Activated CD4-positive, alpha-beta T cell treated with anti-CD3 and anti-CD28 coated beads, Interleukin-2, amount 10 ng/mL, durations not matched to agents 7 days and 5 days (primary cell): ENCODE measurements at regions not wholly inside any gene's neighbourhood (a gene's known extent, or its start where the extent isn't known, plus 50 kb on each side); places are given as distances from the start of the nearest gene placed in this dataset.
"Not testable (repeated sequence)": the region's sequence is repeated elsewhere in the genome, so short reads cannot be mapped to it uniquely, and the experiment has no call there.

Source experiments
- CTCF ChIA-PET: fragments of 350-600 bp; sonication (Branson Sonifier 250); formaldehyde crosslinking; loops from one replicate; lab custom pipeline; 2021; ENCODE audit warnings: antibody characterized with exemption; lab: Charles Lee
- POLR2A ChIA-PET: fragments of 350-600 bp; sonication (Branson Sonifier 250); formaldehyde crosslinking; loops from one replicate; lab custom pipeline; 2021; ENCODE audit warnings: antibody characterized with exemption; lab: Charles Lee
- DNase-seq: peaks from one replicate; pipeline ENCODE4 v3.0.0-alpha.2; 2020
- H3K27ac Mint-ChIP-seq: one replicate; pipeline ENCODE4 v1.8.0; 2021; ENCODE audit warnings: mild to moderate bottlenecking, moderate library complexity, mixed read lengths
- H3K27me3 Mint-ChIP-seq: one replicate; pipeline ENCODE4 v1.8.0; 2021; ENCODE audit warnings: mixed read lengths
- H3K36me3 Mint-ChIP-seq: one replicate; pipeline ENCODE4 v1.8.0; 2021; ENCODE audit warnings: low read depth, mixed read lengths
- H3K4me1 Mint-ChIP-seq: one replicate; pipeline ENCODE4 v1.8.0; 2021; ENCODE audit warnings: mixed read lengths
- H3K4me3 Mint-ChIP-seq: one replicate; pipeline ENCODE4 v1.8.0; 2021; ENCODE audit warnings: mild to moderate bottlenecking, moderate library complexity, mixed read lengths
- H3K9me3 Mint-ChIP-seq: one replicate; pipeline ENCODE4 v1.8.0; 2021; ENCODE audit warnings: mixed read lengths

DNA sequence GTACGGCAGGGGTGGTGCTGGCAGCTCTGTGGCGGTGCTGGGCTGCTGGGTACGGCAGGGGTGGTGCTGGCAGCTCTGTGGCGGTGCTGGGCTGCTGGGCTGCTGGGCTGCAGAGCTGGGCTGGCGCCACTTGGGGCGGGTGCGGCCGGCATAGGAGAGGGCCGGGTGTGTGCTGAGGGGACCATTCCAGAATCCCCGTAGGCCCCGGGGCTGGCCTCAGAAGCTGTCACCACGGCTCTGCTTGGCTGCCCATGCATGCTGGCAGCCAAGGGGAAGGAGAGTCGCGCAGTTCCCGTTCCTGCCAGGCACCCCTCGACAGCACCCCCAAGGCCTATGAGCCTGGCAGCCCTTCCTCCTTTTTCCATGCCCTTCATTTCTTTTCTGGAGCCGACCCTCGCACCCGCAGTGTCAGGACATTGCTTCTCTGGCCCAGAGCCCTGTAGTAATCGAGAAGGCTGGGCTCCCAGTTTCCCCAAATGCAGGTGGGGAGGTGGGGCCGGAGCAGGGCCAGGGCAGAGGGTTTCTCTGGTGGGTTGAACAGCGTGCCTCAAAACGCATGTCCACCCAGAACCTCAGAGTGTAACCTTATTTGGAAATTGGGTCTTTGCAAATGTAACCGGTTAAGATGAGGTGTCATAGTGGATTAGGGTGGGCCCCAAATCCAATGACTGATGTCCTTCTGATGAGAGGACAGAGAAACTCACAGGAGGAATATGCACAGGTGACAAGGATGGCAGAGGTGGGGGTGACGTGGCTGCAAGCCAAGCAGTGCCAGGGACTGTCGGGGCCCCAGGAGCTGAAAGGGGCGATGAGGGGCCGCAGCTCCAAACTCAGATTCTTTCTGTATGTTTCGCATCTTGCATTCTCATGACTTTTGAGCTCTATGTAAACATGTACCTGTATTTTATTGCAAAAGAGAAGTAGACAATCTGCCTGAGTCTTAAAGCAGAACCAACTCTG lies 71.0 kb upstream of the ACTRT2 start:
- Mint-ChIP-seq H3K36me3 (no peaks in the 10 kb centered on the region), H3K27ac (no peak overlapping the region), H3K4me3 (no peak overlapping the region), H3K4me1 (no peaks in the 10 kb centered on the region), H3K27me3 (peaks cover 3% of the 10 kb centered on the region), H3K9me3 (peaks cover 15% of the 10 kb centered on the region)
- ChIA-PET POLR2A (no interaction called here), CTCF (no interaction called here)
- DNase-seq: no peak

GRCh38 chr1:2950926-2951305 lies 70.4 kb upstream of the ACTRT2 start:
- DNase-seq: no peak
- Mint-ChIP-seq H3K4me3 (no peak overlapping the region), H3K27me3 (peaks cover 3% of the 10 kb centered on the region), H3K36me3 (no peaks in the 10 kb centered on the region), H3K27ac (no peak overlapping the region), H3K9me3 (peaks cover 16% of the 10 kb centered on the region), H3K4me1 (no peaks in the 10 kb centered on the region)
- CTCF ChIA-PET: no interaction called here
- POLR2A ChIA-PET: no interaction called here

DNA sequence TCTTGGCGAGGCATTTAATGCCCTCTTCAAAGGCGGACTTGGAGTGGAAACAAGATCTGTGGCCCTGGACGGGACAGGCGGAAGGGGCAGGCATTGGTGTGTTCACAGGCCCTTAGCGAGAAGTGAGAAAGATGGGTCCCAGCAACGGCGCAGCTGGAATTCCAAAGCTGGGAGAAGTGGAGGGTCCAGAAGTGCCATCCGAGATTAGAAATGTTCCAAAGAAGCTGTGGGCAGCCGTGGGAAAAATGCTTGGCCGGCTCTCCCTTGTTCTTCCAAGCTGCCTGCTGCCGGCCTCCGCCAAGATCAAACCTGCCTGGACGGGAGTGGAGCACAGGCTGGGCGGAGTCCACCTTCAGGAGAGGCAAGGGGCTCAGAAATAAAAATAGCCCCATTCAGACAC lies 69.4 kb upstream of the ACTRT2 start:
- Mint-ChIP-seq H3K4me1 (no peaks in the 10 kb centered on the region), H3K4me3 (no peak overlapping the region), H3K27me3 (peaks cover 3% of the 10 kb centered on the region), H3K36me3 (no peaks in the 10 kb centered on the region), H3K9me3 (peaks cover 18% of the 10 kb centered on the region), H3K27ac (no peak overlapping the region)
- POLR2A ChIA-PET: no interaction called here
- DNase-seq: no peak
- CTCF ChIA-PET: no interaction called here

DNA sequence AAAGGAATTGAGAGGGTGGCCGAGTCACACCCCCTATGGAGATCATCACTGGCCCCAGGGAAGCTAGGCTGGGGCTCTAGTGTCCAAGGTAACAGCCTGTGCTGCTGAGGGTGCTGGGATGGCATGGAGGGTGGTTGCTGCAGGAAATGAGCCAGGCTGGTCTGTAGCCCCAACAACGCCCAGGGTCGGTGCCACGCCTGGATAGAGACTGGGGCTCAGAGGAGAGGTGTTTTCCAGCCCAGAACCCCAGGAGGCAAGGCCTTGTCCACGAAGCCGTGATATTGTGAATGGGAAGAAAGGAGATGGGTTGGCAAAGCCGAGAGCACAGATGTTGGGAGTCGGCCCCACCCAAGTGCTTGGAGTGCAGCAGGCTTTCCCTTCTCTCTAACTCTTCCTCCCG lies 68.9 kb upstream of the ACTRT2 start:
- no peak overlapping the region for H3K27ac Mint-ChIP-seq
- DNase-seq: no peak
- H3K9me3 Mint-ChIP-seq: peaks cover 18% of the 10 kb centered on the region
- no peak overlapping the region for H3K4me3 Mint-ChIP-seq
- no peaks in the 10 kb centered on the region for H3K4me1 Mint-ChIP-seq
- ChIA-PET CTCF (no interaction called here), POLR2A (no interaction called here)
- H3K27me3 Mint-ChIP-seq: no peaks in the 10 kb centered on the region
- H3K36me3 Mint-ChIP-seq: no peaks in the 10 kb centered on the region

- Mint-ChIP-seq H3K4me1 (no peaks in the 10 kb centered on the region), H3K27me3 (no peaks in the 10 kb centered on the region), H3K9me3 (peaks cover 21% of the 10 kb centered on the region), H3K4me3 (no peak overlapping the region), H3K36me3 (no peaks in the 10 kb centered on the region), H3K27ac (no peak overlapping the region)
- DNase-seq: no peak
- ChIA-PET POLR2A (no interaction called here), CTCF (no interaction called here)
These were observed 68.3 kb upstream of the ACTRT2 start for GRCh38 chr1:2952992-2953391.

- Mint-ChIP-seq H3K4me1 (no peaks in the 10 kb centered on the region), H3K27ac (no peak overlapping the region), H3K4me3 (no peak overlapping the region), H3K27me3 (no peaks in the 10 kb centered on the region), H3K9me3 (peaks cover 21% of the 10 kb centered on the region), H3K36me3 (no peaks in the 10 kb centered on the region)
- no peak for DNase-seq
- POLR2A ChIA-PET: no interaction called here
- CTCF ChIA-PET: no interaction called here
These were observed 67.5 kb upstream of the ACTRT2 start for GRCh38 chr1:2953688-2954285.

GRCh38 chr1:2955652-2956051 lies 65.6 kb upstream of the ACTRT2 start:
- H3K27me3 Mint-ChIP-seq: no peaks in the 10 kb centered on the region
- DNase-seq: no peak
- ChIA-PET CTCF (no interaction called here), POLR2A (no interaction called here)
- no peak overlapping the region for H3K27ac Mint-ChIP-seq
- H3K9me3 Mint-ChIP-seq: peaks cover 21% of the 10 kb centered on the region
- no peaks in the 10 kb centered on the region for H3K4me1 Mint-ChIP-seq
- H3K36me3 Mint-ChIP-seq: no peaks in the 10 kb centered on the region
- H3K4me3 Mint-ChIP-seq: no peak overlapping the region

DNA sequence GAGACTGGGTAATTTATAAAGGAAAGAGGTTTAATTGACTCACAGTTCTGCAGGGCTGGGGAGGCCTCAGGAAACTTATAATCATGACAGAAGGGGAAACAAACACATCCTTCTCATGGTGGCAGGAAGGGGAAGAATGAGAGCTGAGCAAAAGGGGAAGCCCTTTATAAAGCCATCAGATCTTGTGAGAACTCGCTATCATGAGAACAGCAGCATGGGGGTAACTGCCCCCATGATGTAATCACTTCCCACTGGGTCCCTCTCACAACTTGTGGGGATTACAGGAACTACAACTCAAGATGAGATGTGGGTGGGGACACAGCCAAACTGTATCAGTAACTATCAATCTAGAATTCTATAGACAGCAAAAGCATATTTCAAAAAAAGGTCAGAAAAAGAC lies 64.7 kb upstream of the ACTRT2 start:
- ChIA-PET POLR2A (no interaction called here), CTCF (no interaction called here)
- Mint-ChIP-seq H3K4me1 (no peaks in the 10 kb centered on the region), H3K4me3 (no peak overlapping the region), H3K27ac (no peak overlapping the region), H3K36me3 (no peaks in the 10 kb centered on the region), H3K27me3 (no peaks in the 10 kb centered on the region), H3K9me3 (peaks cover 21% of the 10 kb centered on the region)
- no peak for DNase-seq

DNA sequence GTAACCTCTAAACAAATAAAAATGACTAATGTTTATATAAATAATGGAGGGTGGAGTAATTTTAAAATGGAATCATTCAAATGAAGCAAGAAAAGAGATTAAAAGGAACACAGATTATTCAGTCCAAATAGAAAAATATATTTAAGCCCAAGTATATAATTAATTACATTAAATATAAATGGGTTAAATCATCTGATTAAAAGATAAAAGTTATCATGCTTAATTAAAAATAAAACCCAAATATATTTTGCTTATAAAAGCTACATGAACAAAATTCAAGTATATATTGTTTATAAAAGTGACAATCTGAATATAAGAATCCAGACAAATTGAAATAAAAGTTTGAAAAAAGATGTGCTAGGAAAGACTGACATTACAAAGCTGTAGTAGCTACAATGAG lies 63.9 kb upstream of the ACTRT2 start:
- H3K36me3 Mint-ChIP-seq: no peaks in the 10 kb centered on the region
- no peak overlapping the region for H3K27ac Mint-ChIP-seq
- H3K4me1 Mint-ChIP-seq: no peaks in the 10 kb centered on the region
- H3K9me3 Mint-ChIP-seq: peaks cover 21% of the 10 kb centered on the region
- CTCF ChIA-PET: no interaction called here
- H3K4me3 Mint-ChIP-seq: no peak overlapping the region
- DNase-seq: no peak
- H3K27me3 Mint-ChIP-seq: no peaks in the 10 kb centered on the region
- POLR2A ChIA-PET: no interaction called here

GRCh38 chr1:2959881-2960280 lies 61.4 kb upstream of the ACTRT2 start:
- H3K4me3 Mint-ChIP-seq, H3K4me1 Mint-ChIP-seq, DNase-seq, H3K27ac Mint-ChIP-seq, H3K9me3 Mint-ChIP-seq, POLR2A ChIA-PET, H3K36me3 Mint-ChIP-seq, CTCF ChIA-PET, H3K27me3 Mint-ChIP-seq: not testable (repeated sequence)

DNA sequence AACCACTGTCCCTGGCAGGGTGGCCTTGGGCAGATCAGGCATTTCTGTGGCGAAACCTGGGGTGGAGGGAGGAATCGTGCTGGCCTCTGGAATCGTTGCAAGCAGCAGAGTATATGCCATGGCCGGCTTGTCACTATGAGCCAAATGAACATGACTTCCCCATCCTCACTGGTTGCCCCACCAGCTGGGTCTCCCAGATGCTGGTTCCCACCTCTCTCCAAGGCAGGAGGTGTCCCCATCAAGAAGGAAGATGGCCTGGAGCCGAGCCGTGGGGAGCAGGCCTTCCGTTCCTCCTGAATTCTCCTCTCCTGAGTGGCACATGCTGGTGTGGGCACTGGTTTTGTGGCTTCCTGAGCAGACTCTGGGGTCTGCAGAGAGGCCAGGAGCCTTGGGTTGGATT lies 60.2 kb upstream of the ACTRT2 start:
- H3K27me3 Mint-ChIP-seq: no peaks in the 10 kb centered on the region
- CTCF ChIA-PET: no interaction called here
- POLR2A ChIA-PET: no interaction called here
- no peaks in the 10 kb centered on the region for H3K36me3 Mint-ChIP-seq
- no peak overlapping the region for H3K27ac Mint-ChIP-seq
- H3K4me1 Mint-ChIP-seq: no peaks in the 10 kb centered on the region
- no peak overlapping the region for H3K4me3 Mint-ChIP-seq
- no peak for DNase-seq
- H3K9me3 Mint-ChIP-seq: peaks cover 2% of the 10 kb centered on the region

- H3K36me3 Mint-ChIP-seq: no peaks in the 10 kb centered on the region
- peaks cover 2% of the 10 kb centered on the region for H3K9me3 Mint-ChIP-seq
- H3K27me3 Mint-ChIP-seq: no peaks in the 10 kb centered on the region
- no peak overlapping the region for H3K27ac Mint-ChIP-seq
- H3K4me1 Mint-ChIP-seq: no peaks in the 10 kb centered on the region
- no peak overlapping the region for H3K4me3 Mint-ChIP-seq
- ChIA-PET CTCF (no interaction called here), POLR2A (no interaction called here)
- no peak for DNase-seq
These were observed 59.6 kb upstream of the ACTRT2 start for GRCh38 chr1:2961661-2962060.

DNA sequence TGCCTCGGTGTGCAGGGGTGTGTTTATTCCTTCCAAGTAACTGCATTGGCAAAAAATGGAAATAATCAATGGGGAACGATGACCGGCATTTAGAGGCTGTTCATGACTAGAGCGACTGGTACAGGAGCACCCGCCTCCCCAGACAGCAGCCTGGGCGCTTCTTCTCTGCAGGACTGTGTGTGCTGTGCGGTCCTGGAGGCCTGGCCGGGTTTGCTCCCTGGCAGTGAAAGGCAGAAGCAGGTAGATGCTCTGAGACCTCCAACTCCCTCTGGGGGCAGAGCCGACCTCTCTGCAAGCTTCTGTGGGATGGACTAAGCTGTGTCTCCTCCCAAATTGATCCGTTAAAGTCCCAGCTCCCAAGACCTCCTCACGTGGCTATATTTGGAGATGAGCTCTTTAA lies 59.2 kb upstream of the ACTRT2 start:
- ChIA-PET POLR2A (no interaction called here), CTCF (no interaction called here)
- Mint-ChIP-seq H3K27me3 (no peaks in the 10 kb centered on the region), H3K36me3 (no peaks in the 10 kb centered on the region), H3K9me3 (peaks cover 2% of the 10 kb centered on the region), H3K4me1 (no peaks in the 10 kb centered on the region), H3K4me3 (no peak overlapping the region), H3K27ac (no peak overlapping the region)
- no peak for DNase-seq

DNA sequence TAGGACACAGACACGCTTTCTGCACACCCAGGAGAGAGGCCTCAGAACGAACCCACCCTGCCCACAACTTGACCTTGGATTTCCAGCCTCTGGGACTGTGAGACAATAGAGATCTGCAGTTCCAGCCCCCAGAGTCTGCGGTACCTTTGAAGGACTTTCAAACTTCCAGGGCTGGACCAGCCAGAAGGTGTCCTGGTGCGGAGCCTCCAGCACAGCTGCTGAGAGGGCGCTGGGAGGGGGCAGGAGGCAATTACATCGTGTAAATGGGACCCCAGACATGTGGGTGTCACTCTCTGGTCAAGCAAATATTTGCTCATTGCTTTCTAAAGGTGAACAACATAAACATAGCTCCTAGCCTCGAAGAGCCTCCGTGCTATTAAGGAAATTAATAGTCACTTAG lies 58.7 kb upstream of the ACTRT2 start:
- Mint-ChIP-seq H3K27ac (no peak overlapping the region), H3K4me1 (no peaks in the 10 kb centered on the region), H3K27me3 (no peaks in the 10 kb centered on the region), H3K9me3 (peaks cover 2% of the 10 kb centered on the region), H3K4me3 (no peak overlapping the region), H3K36me3 (no peaks in the 10 kb centered on the region)
- ChIA-PET POLR2A (no interaction called here), CTCF (no interaction called here)
- no peak for DNase-seq
